ENCODE measurements at regions not wholly inside any gene's neighbourhood (a gene's known extent, or its start where the extent isn't known, plus 50 kb on each side); places are given as distances from the start of the nearest gene placed in this dataset.

GRCh38 chr7:41003611-41003940 is 699.3 kb downstream of the INHBA start:
- TF ChIP-seq CTCF (IDR thresholded peaks at IDR 0.05), result no peak
- no peak for TF ChIP-seq POLR2A (IDR thresholded peaks at IDR 0.05)
